Prostate gland (tissue), 2 donors: ENCODE measurements at regions not wholly inside any gene's neighbourhood (a gene's known extent, or its start where the extent isn't known, plus 50 kb on each side); places are given as distances from the start of the nearest gene placed in this dataset.

ENCODE experiments used
- CTCF ChIP-seq, 4 experiments: fragments of 200-600 bp in 2 of 4; fragments of 450-650 bp in 2 of 4; sonication (generic) in 2 of 4; IDR thresholded peaks; 1 replicate in 3 of 4; 2 replicates in 1 of 4; pipeline ENCODE4 v1.5.1; 2016 to 2019; ENCODE audit warnings: antibody characterized with exemption in 4 of 4, mild to moderate bottlenecking in 2 of 4, moderate library complexity in 2 of 4
- POLR2AphosphoS5 ChIP-seq: sonication (generic); formaldehyde crosslinking; IDR thresholded peaks from one replicate; pipeline ENCODE4 v1.6.1; 2017; ENCODE audit warnings: antibody characterized with exemption

- TF ChIP-seq POLR2AphosphoS5 (no peak), CTCF (IDR thresholded peaks at IDR 0.05) (no peak)
Observed at GRCh38 chr2:237027712-237028029, 58.0 kb upstream of the COPS8 start.
